VCaP (cell line): ENCODE measurements at regions not wholly inside any gene's neighbourhood (a gene's known extent, or its start where the extent isn't known, plus 50 kb on each side); places are given as distances from the start of the nearest gene placed in this dataset.
"Not testable (repeated sequence)": the region's sequence is repeated elsewhere in the genome, so short reads cannot be mapped to it uniquely, and the experiment has no call there.

Experiments used
- H3K27ac ChIP-seq: fragments of 450-650 bp; 2 replicates; pipeline ENCODE4 v1.5.1; 2017
- TF ChIP-seq, protein P1 (sequence below): fragments of 450-650 bp; conservative IDR thresholded peaks from 2 replicates; pipeline ENCODE4 v1.5.1; 2017; ENCODE audit warnings: mild to moderate bottlenecking, moderate library complexity

DNA sequence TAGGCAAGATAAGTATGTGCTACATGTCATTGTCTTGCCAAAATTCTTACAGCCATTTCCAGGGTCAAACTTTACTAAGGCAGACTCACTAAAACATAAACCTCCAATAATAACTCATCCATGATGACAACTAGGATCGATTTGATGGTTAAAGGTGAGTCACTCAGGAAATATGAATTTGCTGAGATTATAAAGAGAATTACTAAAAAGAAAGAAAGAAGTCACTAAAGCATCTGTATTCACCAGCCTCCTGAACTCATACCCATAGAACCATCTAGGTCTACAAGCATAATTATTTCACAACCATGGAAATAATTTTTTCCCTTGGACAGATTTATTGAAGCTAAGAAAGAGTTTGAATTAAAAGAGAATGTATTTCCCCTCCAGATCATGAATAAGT lies 258.6 kb downstream of the TLE1 start:
- H3K27ac ChIP-seq: peak overlapping the region; percentile 34; the same call in 1 of the 2 replicates

DNA sequence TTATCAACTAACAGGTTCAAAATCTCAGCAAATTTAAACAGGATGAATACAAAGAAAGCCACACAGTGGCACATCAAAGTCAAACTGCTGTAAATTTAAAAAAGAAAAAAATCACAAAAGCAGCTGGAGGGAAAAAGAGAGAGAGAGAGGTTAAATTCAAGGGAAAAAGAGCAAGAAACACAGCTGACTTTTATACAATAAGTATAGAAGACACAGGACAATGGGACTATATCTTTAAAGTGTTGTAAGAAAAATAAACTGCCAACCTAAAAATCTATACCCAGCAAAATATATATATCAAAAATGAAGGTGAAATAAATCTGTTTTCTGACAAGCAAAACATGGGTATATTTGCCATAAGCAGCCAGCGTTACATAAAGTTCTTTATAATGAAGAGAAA lies 261.5 kb downstream of the TLE1 start:
- H3K27ac ChIP-seq: no peak overlapping the region
- TF ChIP-seq, protein P1, sequence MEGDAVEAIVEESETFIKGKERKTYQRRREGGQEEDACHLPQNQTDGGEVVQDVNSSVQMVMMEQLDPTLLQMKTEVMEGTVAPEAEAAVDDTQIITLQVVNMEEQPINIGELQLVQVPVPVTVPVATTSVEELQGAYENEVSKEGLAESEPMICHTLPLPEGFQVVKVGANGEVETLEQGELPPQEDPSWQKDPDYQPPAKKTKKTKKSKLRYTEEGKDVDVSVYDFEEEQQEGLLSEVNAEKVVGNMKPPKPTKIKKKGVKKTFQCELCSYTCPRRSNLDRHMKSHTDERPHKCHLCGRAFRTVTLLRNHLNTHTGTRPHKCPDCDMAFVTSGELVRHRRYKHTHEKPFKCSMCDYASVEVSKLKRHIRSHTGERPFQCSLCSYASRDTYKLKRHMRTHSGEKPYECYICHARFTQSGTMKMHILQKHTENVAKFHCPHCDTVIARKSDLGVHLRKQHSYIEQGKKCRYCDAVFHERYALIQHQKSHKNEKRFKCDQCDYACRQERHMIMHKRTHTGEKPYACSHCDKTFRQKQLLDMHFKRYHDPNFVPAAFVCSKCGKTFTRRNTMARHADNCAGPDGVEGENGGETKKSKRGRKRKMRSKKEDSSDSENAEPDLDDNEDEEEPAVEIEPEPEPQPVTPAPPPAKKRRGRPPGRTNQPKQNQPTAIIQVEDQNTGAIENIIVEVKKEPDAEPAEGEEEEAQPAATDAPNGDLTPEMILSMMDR: no peak

More for the DNA sequence above, 258.6 kb downstream of the TLE1 start:
- TF ChIP-seq, protein P1: no peak

DNA sequence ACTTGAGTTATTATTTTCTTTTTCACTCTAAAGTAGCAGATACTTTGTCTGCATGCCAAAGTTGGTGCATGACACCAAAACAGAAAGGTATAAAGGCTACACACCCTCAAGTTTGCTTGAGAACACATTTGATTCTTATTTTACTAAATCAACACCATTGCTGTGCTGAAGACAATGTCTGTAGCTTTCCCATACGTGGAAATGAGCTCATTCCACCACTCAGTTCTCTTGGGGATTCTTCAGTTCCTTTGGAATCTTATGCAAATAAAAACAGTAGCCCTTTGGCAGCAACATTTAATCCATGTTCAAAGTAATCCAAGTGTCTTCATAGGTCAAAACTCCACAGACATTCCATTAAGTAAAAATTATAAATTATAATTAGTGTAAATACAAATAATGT lies 264.9 kb downstream of the TLE1 start:
- TF ChIP-seq, protein P1: no peak
- H3K27ac ChIP-seq: no peak overlapping the region

DNA sequence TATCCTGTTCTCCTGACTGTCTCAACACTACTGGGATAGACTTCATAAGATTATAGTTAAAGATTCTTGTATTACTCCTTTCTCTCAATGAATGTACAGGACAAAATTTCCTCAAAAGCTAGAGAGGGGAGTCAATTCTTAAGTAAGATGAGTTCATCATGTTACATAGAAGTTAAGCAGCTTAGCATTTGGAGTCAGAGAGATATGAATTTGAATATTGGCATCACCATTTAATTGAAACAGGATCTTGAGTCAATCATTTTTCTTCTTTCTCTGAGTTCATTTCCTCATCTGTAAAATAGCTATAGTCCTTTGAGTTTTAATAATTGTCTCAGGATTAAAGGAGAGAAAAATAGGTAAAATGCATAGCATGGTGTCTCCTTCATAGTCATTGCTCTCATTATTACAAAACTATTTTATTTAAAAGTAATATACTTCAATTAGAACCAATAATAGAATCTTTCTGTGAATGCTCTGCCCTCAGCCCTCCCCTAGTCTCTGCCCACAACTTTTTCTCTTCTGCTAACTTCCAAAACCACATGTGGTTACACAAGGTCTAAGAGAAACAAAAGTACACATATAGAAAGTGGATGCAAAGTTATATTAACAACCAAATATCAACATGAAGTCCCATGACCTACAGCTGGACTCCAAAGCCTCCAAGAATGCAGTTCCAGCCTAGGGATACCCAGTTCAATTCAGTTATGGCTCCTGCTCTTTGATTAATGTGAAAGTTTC lies 265.6 kb downstream of the TLE1 start:
- no peak overlapping the region for H3K27ac ChIP-seq
- TF ChIP-seq, protein P1: no peak

DNA sequence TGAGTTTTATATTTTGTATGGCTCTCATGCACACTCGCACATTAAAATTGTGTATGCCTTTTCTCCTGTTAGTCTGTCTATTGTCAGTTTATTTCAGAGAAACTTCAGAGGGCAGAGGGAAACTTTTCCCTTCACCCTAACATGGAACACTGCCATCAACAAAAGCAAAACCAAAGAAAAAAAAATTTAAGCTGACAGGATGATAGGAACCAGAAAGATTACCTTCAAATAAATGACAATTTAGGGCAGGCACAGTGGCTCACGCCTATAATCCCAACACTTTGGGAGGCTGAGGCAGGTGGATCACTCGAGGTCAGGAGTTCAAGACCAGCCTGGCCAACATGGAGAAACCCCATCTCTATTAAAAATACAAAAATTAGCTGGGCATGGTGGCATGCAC lies 268.3 kb downstream of the TLE1 start:
- H3K27ac ChIP-seq: not testable (repeated sequence)

DNA sequence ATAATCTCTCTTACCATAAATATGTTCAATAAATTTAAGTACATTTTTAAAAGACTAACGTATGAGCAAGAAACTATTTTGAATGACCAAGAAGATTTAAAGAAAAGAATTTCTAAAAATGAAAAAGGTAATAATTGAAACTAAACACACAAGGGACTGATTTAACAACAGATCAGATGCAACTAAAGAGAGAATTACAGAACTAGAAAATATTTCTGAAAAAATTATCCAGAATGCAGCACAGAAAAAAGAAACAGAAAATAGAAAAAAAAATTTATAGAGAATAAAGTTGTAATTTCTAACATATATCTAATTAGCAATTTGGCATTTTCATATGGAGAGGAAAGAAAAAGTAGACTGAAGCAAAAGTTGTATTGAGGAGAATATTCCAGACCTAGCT lies 269.3 kb downstream of the TLE1 start:
- TF ChIP-seq, protein P1: no peak
- no peak overlapping the region for H3K27ac ChIP-seq

DNA sequence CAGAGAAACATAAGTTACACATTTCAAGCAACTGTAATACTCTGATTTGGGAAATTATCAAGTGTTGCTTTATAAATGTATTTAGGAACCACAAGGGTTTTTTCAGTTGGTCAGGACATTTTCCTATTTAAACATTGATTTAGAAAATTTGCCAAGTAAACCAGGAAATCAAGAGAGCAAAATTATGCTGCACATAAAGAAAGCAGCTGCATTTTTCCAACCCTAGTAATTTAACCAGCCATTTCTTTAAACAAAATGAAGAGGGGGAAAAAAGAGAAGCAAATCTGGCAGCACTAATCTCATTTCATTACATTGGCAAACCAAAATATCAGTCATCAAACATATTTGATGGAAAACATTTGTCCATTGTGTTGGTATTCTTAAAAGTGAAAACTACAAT lies 271.4 kb downstream of the TLE1 start:
- TF ChIP-seq, protein P1: no peak
- H3K27ac ChIP-seq: no peak overlapping the region

DNA sequence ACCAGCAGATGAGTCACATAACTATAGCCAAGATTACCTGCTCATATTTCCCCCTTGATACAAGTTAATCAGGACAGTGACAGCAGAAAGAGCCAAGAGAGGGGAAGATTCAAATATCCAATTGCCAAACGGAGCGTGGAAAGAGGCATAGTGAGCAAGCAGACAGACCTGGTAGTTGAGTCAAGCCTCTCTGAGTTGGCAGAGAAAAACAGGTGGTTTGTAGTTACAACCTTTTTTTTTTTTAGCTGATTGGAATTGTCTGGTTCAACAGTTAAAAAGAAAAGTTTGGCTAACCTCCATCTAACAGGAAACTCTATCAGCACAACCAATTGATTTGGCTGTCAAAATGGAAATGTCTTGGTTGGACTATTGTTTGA lies 272.1 kb downstream of the TLE1 start:
- TF ChIP-seq, protein P1: no peak
- H3K27ac ChIP-seq: no peak overlapping the region
